H1 (cell line): ENCODE measurements at regions not wholly inside any gene's neighbourhood (a gene's known extent, or its start where the extent isn't known, plus 50 kb on each side); places are given as distances from the start of the nearest gene placed in this dataset.

Source experiments
- CTCF ChIA-PET: fragments of 300-600 bp; sonication (Branson Sonifier 250); formaldehyde crosslinking; loops from one replicate; lab custom pipeline; 2021; ENCODE audit not compliant: partially characterized antibody; lab: Charles Lee
- POLR2A ChIA-PET: fragments of 300-600 bp; sonication (Branson Sonifier 250); formaldehyde crosslinking; loops from one replicate; lab custom pipeline; 2021; ENCODE audit warnings: inconsistent platforms; ENCODE audit not compliant: partially characterized antibody; lab: Charles Lee
- DNase-seq, 2 experiments: peaks; one replicate each; pipeline versions ENCODE4 v3.0.0 to v3.0.0-alpha.2; 2010 to 2022; ENCODE audit warnings: low spot score in 2 of 2, low read depth in 1 of 2, mixed read lengths in 1 of 2
- FAIRE-seq: peaks from 2 replicates; lab custom pipeline; 2011; peaks lifted over from hg19 to GRCh38; lab: Jason Lieb, UNC
- H2AFZ ChIP-seq: 2 replicates; pipeline ENCODE4 v1.8.1; 2012; ENCODE audit warnings: low read length, inconsistent platforms
- H2AK5ac ChIP-seq: 2 replicates; pipeline ENCODE4 v1.6.1; 2013; ENCODE audit warnings: low read depth, low read length
- H2BK120ac ChIP-seq: replicated peaks from 2 replicates; pipeline ENCODE3; 2013; ENCODE audit warnings: low read depth, low read length, inconsistent platforms
- H2BK12ac ChIP-seq: 2 replicates; pipeline ENCODE4 v1.6.1; 2013; ENCODE audit warnings: low read depth, low read length
- H2BK15ac ChIP-seq: 2 replicates; pipeline ENCODE4 v1.6.1; 2013; ENCODE audit warnings: low read length
- H2BK20ac ChIP-seq: 2 replicates; pipeline ENCODE4 v1.6.1; 2013; ENCODE audit warnings: low read length
- H2BK5ac ChIP-seq: 2 replicates; pipeline ENCODE4 v1.6.1; 2013; ENCODE audit warnings: low read depth, low read length
- H3K14ac ChIP-seq: 2 replicates; pipeline ENCODE4 v1.6.1; 2013; ENCODE audit warnings: inconsistent platforms; ENCODE audit not compliant: insufficient read length
- H3K18ac ChIP-seq: 2 replicates; pipeline ENCODE4 v1.6.1; 2013; ENCODE audit warnings: low read length; ENCODE audit errors: extremely low read depth
- H3K23ac ChIP-seq: 2 replicates; pipeline ENCODE4 v1.6.1; 2013; ENCODE audit warnings: inconsistent platforms; ENCODE audit not compliant: insufficient read length
- H3K23me2 ChIP-seq: 2 replicates; pipeline ENCODE4 v1.6.1; 2013; ENCODE audit warnings: low read depth, low read length
- H3K27ac ChIP-seq: 2 replicates; pipeline ENCODE4 v1.6.1; 2011; ENCODE audit warnings: low read depth, low read length, inconsistent platforms
- H3K27me3 ChIP-seq, 4 experiments: replicated peaks in 1 of 4; 1 replicate in 1 of 4; 2 replicates in 3 of 4; pipeline versions ENCODE4 v1.6.1 to v1.8.1; 2011 to 2013; ENCODE audit warnings: low read length in 3 of 4, mild to moderate bottlenecking in 3 of 4, inconsistent platforms in 2 of 4, mixed read lengths in 2 of 4, moderate library complexity in 1 of 4; ENCODE audit not compliant: control insufficient read depth in 3 of 4, insufficient read depth in 3 of 4; ENCODE audit errors: extremely low read depth in 1 of 4
- H3K36me3 ChIP-seq, 4 experiments: 2 replicates each; pipeline versions ENCODE4 v1.6.1 to v1.8.1; 2011 to 2013; ENCODE audit warnings: mild to moderate bottlenecking in 4 of 4, low read length in 3 of 4, moderate library complexity in 2 of 4, control low read depth in 1 of 4, inconsistent platforms in 1 of 4; ENCODE audit not compliant: insufficient read depth in 4 of 4, control insufficient read depth in 2 of 4
- H3K4ac ChIP-seq: replicated peaks from 2 replicates; pipeline ENCODE3; 2013; ENCODE audit warnings: low read length, low read depth, mixed read lengths, inconsistent platforms; ENCODE audit not compliant: insufficient read length
- H3K4me1 ChIP-seq, 4 experiments: replicated peaks in 1 of 4; 1 replicate in 1 of 4; 2 replicates in 3 of 4; pipeline versions ENCODE4 v1.6.1 to v1.8.1; 2011 to 2013; ENCODE audit warnings: low read length in 3 of 4, inconsistent platforms in 2 of 4, mixed read lengths in 1 of 4; ENCODE audit not compliant: insufficient read depth in 4 of 4, control insufficient read depth in 3 of 4
- H3K4me2 ChIP-seq, 2 experiments: 2 replicates each; pipeline versions ENCODE4 v1.6.1 to v1.8.1; 2011 to 2013; ENCODE audit warnings: low read depth in 2 of 2, low read length in 2 of 2, control low read depth in 1 of 2, inconsistent platforms in 1 of 2, mild to moderate bottlenecking in 1 of 2; ENCODE audit not compliant: insufficient read depth in 1 of 2
- H3K4me3 ChIP-seq, 4 experiments: fragments of 200-600, 300-600 bp in 1 of 4; sonication (generic), shearing (Covaris generic), sonication (Bioruptor Twin) in 1 of 4; 2 replicates each; pipeline versions ENCODE4 v1.5.1 to v1.8.1; 2011 to 2016; ENCODE audit warnings: low read length in 4 of 4, low read depth in 3 of 4, control low read depth in 2 of 4, inconsistent platforms in 2 of 4, mild to moderate bottlenecking in 2 of 4, mixed read lengths in 1 of 4, moderate library complexity in 1 of 4; ENCODE audit not compliant: insufficient read depth in 2 of 4; ENCODE audit errors: extremely low read depth in 1 of 4
- H3K56ac ChIP-seq: replicated peaks from 2 replicates; pipeline ENCODE3; 2013; ENCODE audit warnings: low read depth, mild to moderate bottlenecking, mixed read lengths, low read length, inconsistent platforms; ENCODE audit not compliant: insufficient read length
- H3K79me1 ChIP-seq: 2 replicates; pipeline ENCODE4 v1.6.1; 2013; ENCODE audit warnings: low read depth, low read length, control low read depth
- H3K79me2 ChIP-seq, 2 experiments: 2 replicates each; pipeline versions ENCODE4 v1.6.1 to v1.8.1; 2012 to 2013; ENCODE audit warnings: low read length in 2 of 2, mild to moderate bottlenecking in 2 of 2, inconsistent platforms in 1 of 2; ENCODE audit not compliant: insufficient read depth in 2 of 2, control insufficient read depth in 1 of 2
- H3K9ac ChIP-seq, 4 experiments: replicated peaks in 1 of 4; 1 replicate in 1 of 4; 2 replicates in 3 of 4; pipeline versions ENCODE4 v1.6.1 to v1.8.1; 2011 to 2013; ENCODE audit warnings: low read depth in 3 of 4, low read length in 3 of 4, control low read depth in 2 of 4, mild to moderate bottlenecking in 2 of 4, moderate library complexity in 2 of 4, inconsistent platforms in 1 of 4; ENCODE audit errors: extremely low read depth in 1 of 4
- H3K9me3 ChIP-seq, 2 experiments: 2 replicates each; pipeline versions ENCODE4 v1.6.1 to v1.8.1; 2012 to 2013; ENCODE audit warnings: mild to moderate bottlenecking in 2 of 2, moderate library complexity in 2 of 2, control low read depth in 1 of 2, inconsistent platforms in 1 of 2, low read depth in 1 of 2, low read length in 1 of 2, mixed read lengths in 1 of 2; ENCODE audit not compliant: insufficient read depth in 2 of 2
- H4K20me1 ChIP-seq, 2 experiments: replicated peaks in 1 of 2; 2 replicates each; pipeline versions ENCODE3 to v1.8.1; 2011 to 2013; ENCODE audit warnings: inconsistent platforms in 2 of 2, low read length in 2 of 2, mild to moderate bottlenecking in 1 of 2; ENCODE audit not compliant: insufficient read depth in 2 of 2, control insufficient read depth in 1 of 2
- H4K5ac ChIP-seq: 2 replicates; pipeline ENCODE4 v1.6.1; 2013; ENCODE audit warnings: low read length, low read depth, mixed read lengths, inconsistent platforms; ENCODE audit not compliant: insufficient read length
- H4K8ac ChIP-seq: 2 replicates; pipeline ENCODE4 v1.8.0; 2013; ENCODE audit warnings: mild to moderate bottlenecking, moderate library complexity, low read length, inconsistent platforms; ENCODE audit not compliant: insufficient read depth; ENCODE audit errors: extremely low read depth
- H4K91ac ChIP-seq: replicated peaks from 2 replicates; pipeline ENCODE3; 2013; ENCODE audit warnings: low read length, mixed read lengths, inconsistent platforms; ENCODE audit not compliant: insufficient read length
- FOSL1 ChIP-seq: IDR thresholded peaks from 2 replicates; pipeline ENCODE4 v1.6.1; 2011; ENCODE audit warnings: mild to moderate bottlenecking, low read depth, low read length, moderate library complexity; ENCODE audit not compliant: insufficient read depth
- RBBP5 ChIP-seq: IDR thresholded peaks from 2 replicates; pipeline ENCODE4 v1.7.1; 2012; ENCODE audit warnings: low read depth, mild to moderate bottlenecking, inconsistent platforms, low read length, moderate library complexity, borderline replicate concordance
- SIN3A ChIP-seq, 2 experiments: IDR thresholded peaks in 1 of 2; conservative IDR thresholded peaks in 1 of 2; 2 replicates each; pipeline ENCODE4 v1.6.1; 2011 to 2012; ENCODE audit warnings: low read length in 2 of 2, improper control_type of control experiment in 1 of 2, low read depth in 1 of 2, mild to moderate bottlenecking in 1 of 2
- SIX5 ChIP-seq: IDR thresholded peaks from 2 replicates; pipeline ENCODE4 v1.6.1; 2011; ENCODE audit warnings: mild to moderate bottlenecking, low read depth, low read length
- YY1 ChIP-seq: IDR thresholded peaks from 2 replicates; pipeline ENCODE4 v1.6.1; 2011; ENCODE audit warnings: low read depth, mild to moderate bottlenecking, low read length
- WGBS, 2 experiments: shearing (Covaris generic) in 1 of 2; methylation state at CpG; one replicate each; pipeline versions ENCODE4 v1.1.6 to v1.1.7; 2013 to 2015; ENCODE audit warnings: low lambda C conversion rate in 2 of 2, mixed read lengths in 2 of 2, inconsistent platforms in 1 of 2, low coverage in 1 of 2, missing lambda C conversion rate in 1 of 2; ENCODE audit not compliant: insufficient replicate concordance in 2 of 2, insufficient coverage in 1 of 2, insufficient read length in 1 of 2; ENCODE audit errors: extremely low coverage in 1 of 2, missing lambda C conversion rate in 1 of 2; 5-methylcytosine and 5-hydroxymethylcytosine counted together

DNA sequence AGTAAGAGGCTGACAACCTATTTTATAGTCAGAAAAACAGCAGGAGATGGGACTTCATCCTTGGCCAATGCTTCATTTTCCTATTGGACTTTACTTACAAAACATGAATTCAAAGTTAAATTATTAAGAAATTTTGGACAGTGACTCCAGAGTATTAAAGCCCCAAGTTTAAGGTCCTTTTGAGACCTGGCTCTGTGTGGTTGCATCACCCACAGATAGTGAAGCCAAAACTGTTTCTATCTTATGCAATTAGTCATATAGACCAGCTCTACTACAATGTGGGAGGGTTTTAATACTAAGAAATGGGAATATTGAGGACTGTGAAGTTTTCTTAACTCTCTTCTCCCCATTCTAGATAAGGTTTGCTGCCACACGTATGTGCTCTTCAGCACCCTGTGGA is 196.7 kb upstream of the AR start:
- H2BK12ac ChIP-seq, result no peak overlapping the region
- no peak overlapping the region for H4K5ac ChIP-seq
- TF ChIP-seq FOSL1 (no peak), SIX5 (no peak), YY1 (no peak), SIN3A (conservative IDR thresholded peaks at IDR 0.05 in 1 of 2, IDR thresholded peaks at IDR 0.05 in 1 of 2; ENCODE audit: low read depth in 1 of 2, low read length in 2 of 2) (no peak), RBBP5 (no peak)
- TF ChIP-seq, all 59 proteins: peak for 0
- WGBS, 2 experiments, result 100% methylated on average over 1 of the region's 1 CpG; no CpG with 5 or more reads in 1 of the 2 experiments
- POLR2A ChIA-PET, result no interaction called here
- Histone ChIP-seq H3K14ac (no peak overlapping the region), H2BK20ac (no peak overlapping the region), H3K9ac (no peak overlapping the region), H3K18ac (no peak overlapping the region), H3K9me3 (no peaks in the 10 kb centered on the region), H2AK5ac (no peak overlapping the region), H3K27me3 (no peaks in the 10 kb centered on the region), H2AFZ (no peak overlapping the region), H2BK15ac (no peak overlapping the region), H3K79me1 (no peaks in the 10 kb centered on the region), H3K4ac (no peak overlapping the region), H3K4me1 (no peaks in the 10 kb centered on the region), H3K4me3 (no peak overlapping the region), H3K56ac (no peak overlapping the region), H3K27ac (no peak overlapping the region), H4K91ac (no peak overlapping the region), H3K36me3 (no peaks in the 10 kb centered on the region), H3K79me2 (no peaks in the 10 kb centered on the region), H3K23me2 (no peaks in the 10 kb centered on the region), H4K20me1 (no peaks in the 10 kb centered on the region), H2BK5ac (no peak overlapping the region), H4K8ac (no peak overlapping the region), H3K4me2 (no peak overlapping the region), H2BK120ac (no peak overlapping the region), H3K23ac (no peak overlapping the region)
- no peak for DNase-seq
- CTCF ChIA-PET, result interaction anchor here (1.1 kb wide), 1 partner anchor 431 kb away, joined by 3 read pairs; no protein-coding TSS in a partner anchor
- FAIRE-seq, result no peak
